ENCODE measurements at regions not wholly inside any gene's neighbourhood (a gene's known extent, or its start where the extent isn't known, plus 50 kb on each side); places are given as distances from the start of the nearest gene placed in this dataset.
"Not testable (repeated sequence)": the region's sequence is repeated elsewhere in the genome, so short reads cannot be mapped to it uniquely, and the experiment has no call there.

GRCh38 chr9:104269996-104270963 lies 176.2 kb downstream of the SMC2 start:
- no peak for DNase-seq (ENCODE audit: low read depth, low spot score)

GRCh38 chr9:104276709-104277245 lies 182.7 kb downstream of the SMC2 start:
- no peak for DNase-seq (ENCODE audit: low read depth, low spot score)

GRCh38 chr9:104278929-104279496 lies 184.9 kb downstream of the SMC2 start:
- DNase-seq (ENCODE audit: low read depth, low spot score): no peak

- no peak for DNase-seq (ENCODE audit: low read depth, low spot score)
Observed at GRCh38 chr9:104279535-104280177, 185.5 kb downstream of the SMC2 start.

- DNase-seq (ENCODE audit: low read depth, low spot score): no peak
Observed at GRCh38 chr9:104280178-104280560, 186.1 kb downstream of the SMC2 start.

- no peak for DNase-seq (ENCODE audit: low read depth, low spot score)
Observed at GRCh38 chr9:104280711-104281110, 186.6 kb downstream of the SMC2 start.

- DNase-seq (ENCODE audit: low read depth, low spot score): no peak
Observed at GRCh38 chr9:104286187-104286586, 192.1 kb downstream of the SMC2 start.

GRCh38 chr9:104286799-104287198 lies 192.7 kb downstream of the SMC2 start:
- no peak for DNase-seq (ENCODE audit: low read depth, low spot score)

- DNase-seq (ENCODE audit: low read depth, low spot score): no peak
Observed at GRCh38 chr9:104287253-104287878, 193.3 kb downstream of the SMC2 start.

GRCh38 chr9:104293877-104294276 lies 199.8 kb downstream of the SMC2 start:
- DNase-seq (ENCODE audit: low read depth, low spot score): no peak

- no peak for DNase-seq (ENCODE audit: low read depth, low spot score)
Observed at GRCh38 chr9:104300124-104300523, 203.9 kb upstream of the OR13F1 start.

GRCh38 chr9:104301755-104302154 lies 202.3 kb upstream of the OR13F1 start:
- DNase-seq (ENCODE audit: low read depth, low spot score): no peak

GRCh38 chr9:104302775-104303174 lies 201.3 kb upstream of the OR13F1 start:
- DNase-seq (ENCODE audit: low read depth, low spot score): no peak

GRCh38 chr9:104304925-104305324 lies 199.1 kb upstream of the OR13F1 start:
- peak; percentile 75 for DNase-seq (ENCODE audit: low read depth, low spot score)

GRCh38 chr9:104313396-104314110 lies 190.5 kb upstream of the OR13F1 start:
- no peak for DNase-seq (ENCODE audit: low read depth, low spot score)

- not testable (repeated sequence) for DNase-seq (ENCODE audit: low read depth, low spot score)
Observed at GRCh38 chr9:104316201-104317009, 187.7 kb upstream of the OR13F1 start.

- no peak for DNase-seq (ENCODE audit: low read depth, low spot score)
Observed at GRCh38 chr9:104319198-104319597, 184.9 kb upstream of the OR13F1 start.

GRCh38 chr9:104319685-104320084 lies 184.4 kb upstream of the OR13F1 start:
- no peak for DNase-seq (ENCODE audit: low read depth, low spot score)

- no peak for DNase-seq (ENCODE audit: low read depth, low spot score)
Observed at GRCh38 chr9:104322596-104322995, 181.5 kb upstream of the OR13F1 start.

- not testable (repeated sequence) for DNase-seq (ENCODE audit: low read depth, low spot score)
Observed at GRCh38 chr9:104323967-104324694, 179.9 kb upstream of the OR13F1 start.
